A673 (cell line): ENCODE measurements at regions not wholly inside any gene's neighbourhood (a gene's known extent, or its start where the extent isn't known, plus 50 kb on each side); places are given as distances from the start of the nearest gene placed in this dataset.

Experiments
- EZH2 ChIP-seq: fragments of 200-600 bp; sonication (generic); IDR thresholded peaks from 2 replicates; pipeline ENCODE4 v1.6.1; 2017; ENCODE audit warnings: borderline replicate concordance, low read depth, mild to moderate bottlenecking, mixed read lengths, antibody characterized with exemption, low read length; ENCODE audit not compliant: poor library complexity, severe bottlenecking
- TF ChIP-seq, protein P1 (sequence below): fragments of 300-800, 200-600 bp; sonication (generic); conservative IDR thresholded peaks from 2 replicates; pipeline ENCODE4 v1.5.1; 2017; ENCODE audit warnings: low read depth, mild to moderate bottlenecking, antibody characterized with exemption, low read length, moderate library complexity, mixed read lengths

DNA sequence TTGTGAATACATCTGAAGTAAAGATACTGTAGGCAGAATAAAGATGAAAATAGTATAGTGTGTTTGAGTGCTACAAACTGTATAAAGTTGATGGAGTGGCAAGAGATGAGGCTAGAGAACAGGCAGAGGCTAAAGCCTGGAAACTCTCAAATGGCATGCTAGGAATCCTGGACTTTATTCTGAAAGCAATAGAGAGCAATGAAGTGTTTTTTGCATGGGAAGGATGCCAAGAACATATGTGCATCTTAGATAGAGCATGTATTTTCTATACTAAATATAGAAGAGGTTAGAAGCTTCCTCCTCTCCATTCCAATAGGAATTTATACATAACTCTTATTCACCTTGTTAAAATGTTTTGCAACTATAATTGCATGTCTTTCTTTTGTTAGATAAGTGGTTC, 86.3 kb upstream of the TMTC2 start:
- TF ChIP-seq, protein P1, sequence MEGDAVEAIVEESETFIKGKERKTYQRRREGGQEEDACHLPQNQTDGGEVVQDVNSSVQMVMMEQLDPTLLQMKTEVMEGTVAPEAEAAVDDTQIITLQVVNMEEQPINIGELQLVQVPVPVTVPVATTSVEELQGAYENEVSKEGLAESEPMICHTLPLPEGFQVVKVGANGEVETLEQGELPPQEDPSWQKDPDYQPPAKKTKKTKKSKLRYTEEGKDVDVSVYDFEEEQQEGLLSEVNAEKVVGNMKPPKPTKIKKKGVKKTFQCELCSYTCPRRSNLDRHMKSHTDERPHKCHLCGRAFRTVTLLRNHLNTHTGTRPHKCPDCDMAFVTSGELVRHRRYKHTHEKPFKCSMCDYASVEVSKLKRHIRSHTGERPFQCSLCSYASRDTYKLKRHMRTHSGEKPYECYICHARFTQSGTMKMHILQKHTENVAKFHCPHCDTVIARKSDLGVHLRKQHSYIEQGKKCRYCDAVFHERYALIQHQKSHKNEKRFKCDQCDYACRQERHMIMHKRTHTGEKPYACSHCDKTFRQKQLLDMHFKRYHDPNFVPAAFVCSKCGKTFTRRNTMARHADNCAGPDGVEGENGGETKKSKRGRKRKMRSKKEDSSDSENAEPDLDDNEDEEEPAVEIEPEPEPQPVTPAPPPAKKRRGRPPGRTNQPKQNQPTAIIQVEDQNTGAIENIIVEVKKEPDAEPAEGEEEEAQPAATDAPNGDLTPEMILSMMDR: no peak
- no peak for TF ChIP-seq EZH2
